ENCODE measurements at regions not wholly inside any gene's neighbourhood (a gene's known extent, or its start where the extent isn't known, plus 50 kb on each side); places are given as distances from the start of the nearest gene placed in this dataset.
"Not testable (repeated sequence)": the region's sequence is repeated elsewhere in the genome, so short reads cannot be mapped to it uniquely, and the experiment has no call there.

- Histone ChIP-seq H3K4me1 (ENCODE audit: insufficient read depth) (no peaks in the 10 kb centered on the region), H3K27ac (ENCODE audit: low read depth) (no peak overlapping the region), H3K36me3 (ENCODE audit: insufficient read depth) (no peaks in the 10 kb centered on the region), H3K4me3 (ENCODE audit: low read depth, low read length) (no peak overlapping the region)
- 94% methylated on average over 21 of the region's 21 CpGs for WGBS
- DNase-seq (ENCODE audit: extremely low spot score): no peak
Observed at GRCh38 chr6:168190014-168190405, 111.0 kb upstream of the FRMD1 start.

DNA sequence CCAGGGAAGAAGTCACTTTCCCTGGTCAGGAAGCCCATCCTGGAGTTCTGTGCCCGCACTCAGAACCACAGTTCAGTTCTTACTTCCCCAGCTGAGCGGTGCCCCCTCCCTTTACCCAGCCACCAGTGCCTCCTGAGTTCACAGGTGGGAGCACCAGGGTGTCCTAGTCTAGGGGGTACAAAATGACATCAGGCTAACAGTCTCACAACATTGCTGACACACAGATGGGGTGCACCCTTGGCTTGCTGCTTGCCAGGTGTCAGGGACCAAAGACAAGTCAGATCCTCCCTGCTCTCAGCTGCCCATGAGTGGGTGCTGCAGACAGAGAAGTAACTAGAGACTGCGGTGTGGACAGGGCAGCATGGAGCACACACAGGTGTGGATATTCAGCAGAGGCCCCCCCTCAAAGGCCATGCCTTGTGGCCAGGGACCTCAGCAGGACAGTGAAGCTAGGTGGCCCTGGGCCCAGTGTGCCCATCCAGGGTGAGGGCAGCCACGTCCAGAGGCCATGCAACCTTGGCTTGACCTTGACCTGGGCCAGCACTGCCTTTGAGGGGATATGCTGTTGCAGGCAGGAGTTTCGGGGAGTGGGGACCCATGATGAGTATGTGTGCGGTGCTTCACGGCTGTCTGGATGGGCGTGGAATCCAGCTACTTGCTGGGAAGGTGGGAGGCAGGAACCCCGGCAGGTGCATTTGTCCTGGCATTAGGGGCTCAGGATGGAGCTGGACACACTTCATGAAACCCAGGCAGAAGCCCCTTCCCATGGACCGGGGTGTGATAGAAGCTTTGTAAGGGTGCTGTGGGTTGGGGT lies 110.4 kb upstream of the FRMD1 start:
- H3K4me1 ChIP-seq (ENCODE audit: insufficient read depth): no peaks in the 10 kb centered on the region
- WGBS: 94% methylated on average over 10 of the region's 10 CpGs
- H3K36me3 ChIP-seq (ENCODE audit: insufficient read depth): no peaks in the 10 kb centered on the region

GRCh38 chr6:168188369-168189199 lies 109.6 kb upstream of the FRMD1 start:
- DNase-seq (ENCODE audit: extremely low spot score): no peak
- H3K27ac ChIP-seq (ENCODE audit: low read depth): no peak overlapping the region
- no peak overlapping the region for H3K4me3 ChIP-seq (ENCODE audit: low read depth, low read length)
- no peaks in the 10 kb centered on the region for H3K4me1 ChIP-seq (ENCODE audit: insufficient read depth)
- WGBS: 86% methylated on average over 17 of the region's 17 CpGs
- H3K36me3 ChIP-seq (ENCODE audit: insufficient read depth): no peaks in the 10 kb centered on the region

More for the DNA sequence above, 110.4 kb upstream of the FRMD1 start:
- DNase-seq (ENCODE audit: extremely low spot score): no peak
- Histone ChIP-seq H3K27ac (ENCODE audit: low read depth) (no peak overlapping the region), H3K4me3 (ENCODE audit: low read depth, low read length) (no peak overlapping the region)

DNA sequence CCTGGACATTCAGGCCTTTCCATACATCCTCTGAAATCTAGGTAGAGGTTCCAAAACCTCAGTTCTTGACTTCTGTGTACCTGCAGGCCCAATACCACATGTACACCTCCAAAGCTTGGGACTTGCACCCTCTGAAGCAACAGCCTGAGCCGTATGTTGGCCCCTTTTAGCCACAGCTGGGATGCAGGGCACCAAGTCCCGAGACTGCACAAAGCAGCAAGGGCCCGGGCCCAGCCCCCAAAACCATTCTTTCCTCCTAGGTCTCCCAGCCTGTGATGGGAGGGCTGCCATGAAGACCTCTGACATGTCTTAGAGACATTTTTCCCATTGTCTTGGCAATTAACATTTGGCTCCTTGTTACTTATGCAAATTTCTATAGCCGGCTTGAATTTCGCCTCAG lies 107.4 kb upstream of the FRMD1 start:
- no peaks in the 10 kb centered on the region for H3K4me1 ChIP-seq (ENCODE audit: insufficient read depth)
- no peak for DNase-seq (ENCODE audit: extremely low spot score)
- H3K4me3 ChIP-seq (ENCODE audit: low read depth, low read length): no peak overlapping the region
- no peaks in the 10 kb centered on the region for H3K36me3 ChIP-seq (ENCODE audit: insufficient read depth)
- 86% methylated on average over 5 of the region's 5 CpGs for WGBS
- no peak overlapping the region for H3K27ac ChIP-seq (ENCODE audit: low read depth)

- not testable (repeated sequence) for DNase-seq (ENCODE audit: extremely low spot score); H3K36me3 ChIP-seq (ENCODE audit: insufficient read depth); H3K4me1 ChIP-seq (ENCODE audit: insufficient read depth); H3K4me3 ChIP-seq (ENCODE audit: low read depth, low read length); H3K27ac ChIP-seq (ENCODE audit: low read depth)
- whole genome bisulfite sequencing: 88% methylated on average over 1 of the region's 1 CpG
Observed at GRCh38 chr6:168186018-168186417, 107.0 kb upstream of the FRMD1 start.

DNA sequence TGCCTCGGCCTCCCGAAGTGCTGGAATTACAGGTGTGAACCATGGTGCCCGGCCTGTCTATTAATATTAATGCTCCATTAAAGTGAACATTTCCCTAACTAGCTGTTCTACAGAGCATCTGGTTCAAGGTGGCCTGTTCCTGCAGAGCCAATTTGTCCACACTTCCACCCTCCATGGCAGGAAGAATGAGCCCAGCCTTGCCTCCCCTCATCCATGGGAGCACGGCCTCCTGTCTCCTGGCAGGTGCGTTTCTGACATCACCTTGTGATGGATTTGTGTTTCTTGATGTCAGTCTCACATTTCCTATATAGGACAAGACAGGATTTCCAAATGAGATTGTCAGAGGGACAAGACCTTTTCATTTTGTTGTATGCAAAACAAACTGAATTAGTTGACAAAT lies 105.7 kb upstream of the FRMD1 start:
- WGBS: 97% methylated on average over 5 of the region's 5 CpGs
- Histone ChIP-seq H3K27ac (ENCODE audit: low read depth) (no peak overlapping the region), H3K4me3 (ENCODE audit: low read depth, low read length) (no peak overlapping the region), H3K4me1 (ENCODE audit: insufficient read depth) (no peaks in the 10 kb centered on the region), H3K36me3 (ENCODE audit: insufficient read depth) (no peaks in the 10 kb centered on the region)
- no peak for DNase-seq (ENCODE audit: extremely low spot score)

DNA sequence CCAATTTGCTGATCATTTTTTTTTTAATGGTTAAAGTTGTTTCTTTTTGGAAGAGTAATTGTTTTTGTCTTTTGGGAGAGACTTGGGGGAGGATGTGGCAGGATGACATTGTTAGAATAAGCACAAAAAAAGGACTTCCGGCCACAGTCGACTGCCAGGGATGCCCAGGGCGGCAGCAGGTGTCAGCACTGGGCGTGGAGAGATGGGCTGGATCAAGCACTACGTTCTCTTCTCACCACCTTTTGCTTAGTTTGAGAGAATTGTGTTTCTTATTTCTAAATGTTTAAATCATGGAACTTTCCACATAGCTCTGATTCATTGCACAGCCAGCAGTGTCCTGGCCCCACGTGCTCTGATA lies 104.6 kb upstream of the FRMD1 start:
- WGBS: 77% methylated on average over 6 of the region's 6 CpGs

GRCh38 chr6:168182908-168183612 lies 104.0 kb upstream of the FRMD1 start:
- Histone ChIP-seq H3K4me1 (ENCODE audit: insufficient read depth) (no peaks in the 10 kb centered on the region), H3K4me3 (ENCODE audit: low read depth, low read length) (no peak overlapping the region), H3K36me3 (ENCODE audit: insufficient read depth) (no peaks in the 10 kb centered on the region), H3K27ac (ENCODE audit: low read depth) (no peak overlapping the region)
- DNase-seq (ENCODE audit: extremely low spot score): no peak
- 86% methylated on average over 22 of the region's 22 CpGs for WGBS

More for the DNA sequence above, 104.6 kb upstream of the FRMD1 start:
- Histone ChIP-seq H3K36me3 (ENCODE audit: insufficient read depth) (no peaks in the 10 kb centered on the region), H3K4me1 (ENCODE audit: insufficient read depth) (no peaks in the 10 kb centered on the region), H3K4me3 (ENCODE audit: low read depth, low read length) (no peak overlapping the region), H3K27ac (ENCODE audit: low read depth) (no peak overlapping the region)
- DNase-seq (ENCODE audit: extremely low spot score): no peak

- WGBS: 88% methylated on average over 8 of the region's 8 CpGs
- Histone ChIP-seq H3K36me3 (ENCODE audit: insufficient read depth) (no peaks in the 10 kb centered on the region), H3K4me1 (ENCODE audit: insufficient read depth) (no peaks in the 10 kb centered on the region), H3K27ac (ENCODE audit: low read depth) (no peak overlapping the region), H3K4me3 (ENCODE audit: low read depth, low read length) (no peak overlapping the region)
- DNase-seq (ENCODE audit: extremely low spot score): no peak
Observed at GRCh38 chr6:168182366-168182765, 103.4 kb upstream of the FRMD1 start.

DNA sequence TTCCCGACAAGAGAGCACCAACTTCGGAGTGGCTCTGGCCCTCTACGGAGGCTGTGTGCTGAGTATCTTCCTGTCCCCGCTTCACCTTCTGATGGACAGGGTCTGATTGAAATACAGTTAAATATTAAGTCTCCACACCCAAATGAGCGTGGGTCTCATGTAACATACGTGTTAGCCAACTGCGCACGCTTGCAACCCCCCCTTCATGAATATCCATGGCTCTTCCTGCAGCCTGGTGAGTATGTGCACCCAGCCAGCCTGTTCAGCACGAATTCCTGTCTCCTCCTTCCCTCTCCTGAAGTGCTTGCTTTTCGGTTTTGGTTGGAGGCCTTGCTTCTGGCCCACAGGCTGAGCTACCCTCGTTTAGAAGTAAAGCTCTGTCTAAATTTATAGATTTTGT lies 102.9 kb upstream of the FRMD1 start:
- DNase-seq (ENCODE audit: extremely low spot score): no peak

GRCh38 chr6:168181316-168181715 lies 102.3 kb upstream of the FRMD1 start:
- Histone ChIP-seq H3K4me1 (ENCODE audit: insufficient read depth) (no peaks in the 10 kb centered on the region), H3K4me3 (ENCODE audit: low read depth, low read length) (no peak overlapping the region), H3K27ac (ENCODE audit: low read depth) (no peak overlapping the region), H3K36me3 (ENCODE audit: insufficient read depth) (no peaks in the 10 kb centered on the region)
- WGBS: 91% methylated on average over 6 of the region's 6 CpGs
- no peak for DNase-seq (ENCODE audit: extremely low spot score)

More for the DNA sequence above, 102.9 kb upstream of the FRMD1 start:
- Histone ChIP-seq H3K27ac (ENCODE audit: low read depth) (no peak overlapping the region), H3K4me3 (ENCODE audit: low read depth, low read length) (no peak overlapping the region), H3K4me1 (ENCODE audit: insufficient read depth) (no peaks in the 10 kb centered on the region), H3K36me3 (ENCODE audit: insufficient read depth) (no peaks in the 10 kb centered on the region)
- WGBS: 92% methylated on average over 11 of the region's 11 CpGs

- Histone ChIP-seq H3K36me3 (ENCODE audit: insufficient read depth) (no peaks in the 10 kb centered on the region), H3K4me1 (ENCODE audit: insufficient read depth) (no peaks in the 10 kb centered on the region), H3K27ac (ENCODE audit: low read depth) (no peak overlapping the region), H3K4me3 (ENCODE audit: low read depth, low read length) (no peak overlapping the region)
- WGBS: 81% methylated on average over 19 of the region's 19 CpGs
- DNase-seq (ENCODE audit: extremely low spot score): no peak
Observed at GRCh38 chr6:168180548-168181011, 101.6 kb upstream of the FRMD1 start.

- Histone ChIP-seq H3K36me3 (ENCODE audit: insufficient read depth) (no peaks in the 10 kb centered on the region), H3K27ac (ENCODE audit: low read depth) (no peak overlapping the region), H3K4me1 (ENCODE audit: insufficient read depth) (no peaks in the 10 kb centered on the region), H3K4me3 (ENCODE audit: low read depth, low read length) (no peak overlapping the region)
- WGBS: 92% methylated on average over 25 of the region's 25 CpGs
- DNase-seq (ENCODE audit: extremely low spot score): no peak
Observed at GRCh38 chr6:168179702-168180382, 100.8 kb upstream of the FRMD1 start.
